ENCODE measurements at regions not wholly inside any gene's neighbourhood (a gene's known extent, or its start where the extent isn't known, plus 50 kb on each side); places are given as distances from the start of the nearest gene placed in this dataset.

- H3K9me3 ChIP-seq (replicated peaks; ENCODE audit: control insufficient read depth, insufficient read depth, low read length): no peaks in the 10 kb centered on the region
- no peaks in the 10 kb centered on the region for H3K79me2 ChIP-seq (ENCODE audit: control insufficient read depth, insufficient read depth, low read length)
- ChIA-PET SMC1A (ENCODE audit: uncharacterized antibody, unreplicated experiment) (no interaction called here), RAD21 (ENCODE audit: unreplicated experiment) (interaction anchor here (1.2 kb wide), 1 partner anchor 338 kb away, joined by 3 read pairs; no protein-coding TSS in a partner anchor), CTCF (interaction anchor here (0.6 to 1.0 kb wide), 2 partner anchors 338 to 674 kb away, joined by 4 read pairs; no protein-coding TSS in a partner anchor), POLR2A (no interaction called here)
- intact Hi-C loops (cut with micrococcal nuclease; ENCODE audit: unreplicated experiment): no loop called here
- in situ Hi-C loops (cut with MboI): no loop called here
- H3K4me2 ChIP-seq (ENCODE audit: control insufficient read depth, insufficient read depth): no peak overlapping the region
- no peak overlapping the region for H2AFZ ChIP-seq (ENCODE audit: control insufficient read depth, low read depth, low read length)
- H3K27ac ChIP-seq (ENCODE audit: control insufficient read depth, insufficient read depth): no peak overlapping the region
- no peak for DNase-seq (ENCODE audit: low read depth, low spot score)
- H3K4me3 ChIP-seq: no peak overlapping the region
- H3K36me3 ChIP-seq (ENCODE audit: control insufficient read depth in 2 of 2, insufficient read depth in 2 of 2, low read length in 1 of 2): no peaks in the 10 kb centered on the region
- H3K4me1 ChIP-seq (ENCODE audit: control insufficient read depth, insufficient read depth, low read length): no peaks in the 10 kb centered on the region
- no peak overlapping the region for H3K9ac ChIP-seq (ENCODE audit: control insufficient read depth, insufficient read depth, low read length)
- no peaks in the 10 kb centered on the region for H3K27me3 ChIP-seq (replicated peaks in 1 of 2; ENCODE audit: control insufficient read depth in 2 of 2, insufficient read depth in 2 of 2, low read length in 1 of 2)
- no peak for ATAC-seq
- no peaks in the 10 kb centered on the region for H4K20me1 ChIP-seq (ENCODE audit: control insufficient read depth, insufficient read depth)
- no peak for FAIRE-seq
- BruUV-seq (replicated peaks): no TSS peak
- 78% methylated on average over 10 of the region's 10 CpGs for WGBS (ENCODE audit: insufficient coverage, insufficient replicate concordance, low lambda C conversion rate, missing lambda C conversion rate)
- TF ChIP-seq SMAD5 (IDR thresholded peaks at IDR 0.05; ENCODE audit: low read depth) (no peak), ETV6 (conservative IDR thresholded peaks at IDR 0.05 in 1 of 2, IDR thresholded peaks at IDR 0.05 in 1 of 2; ENCODE audit: borderline replicate concordance in 1 of 2, low read depth in 1 of 2) (no peak), NBN (IDR thresholded peaks at IDR 0.05) (no peak), ZBTB4 (CRISPR knock-in tag; IDR thresholded peaks at IDR 0.05) (no peak), ZSCAN29 (IDR thresholded peaks at IDR 0.05) (no peak), STAT3 (IDR thresholded peaks at IDR 0.05; ENCODE audit: low read depth, low read length) (no peak), IRF3 (IDR thresholded peaks at IDR 0.05) (no peak), SREBF2 (IDR thresholded peaks at IDR 0.05; ENCODE audit: low read length) (no peak), CEBPZ (IDR thresholded peaks at IDR 0.05; ENCODE audit: low read depth, low read length) (no peak), TAF1 (IDR thresholded peaks at IDR 0.05; ENCODE audit: borderline replicate concordance, low read depth, low read length) (no peak), JUND (IDR thresholded peaks at IDR 0.05; ENCODE audit: low read depth, low read length) (no peak), BMI1 (IDR thresholded peaks at IDR 0.05; ENCODE audit: borderline replicate concordance) (no peak), FOXK2 (IDR thresholded peaks at IDR 0.05) (no peak), ZZZ3 (IDR thresholded peaks at IDR 0.05; ENCODE audit: control insufficient read depth, insufficient read length, low read depth) (no peak), ESRRA (IDR thresholded peaks at IDR 0.05; ENCODE audit: low read length) (no peak)
These were observed 122.7 kb upstream of the ZFHX3 start for GRCh38 chr16:73170612-73171038.
